Thoracic aorta (tissue), 2 donors: ENCODE measurements at regions not wholly inside any gene's neighbourhood (a gene's known extent, or its start where the extent isn't known, plus 50 kb on each side); places are given as distances from the start of the nearest gene placed in this dataset.

Source experiments
- ATAC-seq: fragments of 150-250 bp; one replicate; pipeline ENCODE4 v1.8.0; 2017; ENCODE audit warnings: low read depth; ENCODE audit not compliant: insufficient number of reproducible peaks, low FRiP score
- DNase-seq: peaks from one replicate; pipeline ENCODE4 v3.0.0-alpha.2; 2020; ENCODE audit warnings: low spot score
- H3K27ac ChIP-seq, 2 donors: fragments of 200-600 bp; sonication (generic); 1 replicate in 1 of 2; 2 replicates in 1 of 2; pipeline ENCODE4 v1.5.1; 2016; ENCODE audit warnings: mild to moderate bottlenecking in 2 of 2, moderate library complexity in 2 of 2
- H3K27me3 ChIP-seq: fragments of 200-600 bp; sonication (generic); replicated peaks from 2 replicates; pipeline ENCODE4 v1.6.0; 2016; ENCODE audit warnings: mild to moderate bottlenecking; ENCODE audit not compliant: insufficient read depth
- H3K36me3 ChIP-seq: fragments of 200-600 bp; sonication (generic); one replicate; pipeline ENCODE4 v1.5.1; 2016
- H3K4me1 ChIP-seq, 2 donors: fragments of 200-600 bp; sonication (generic); 1 replicate in 1 of 2; 2 replicates in 1 of 2; pipeline versions ENCODE4 v1.5.1 to v1.6.0; 2016; ENCODE audit warnings: low read depth in 2 of 2, mild to moderate bottlenecking in 1 of 2; ENCODE audit not compliant: control insufficient read depth in 1 of 2
- H3K4me3 ChIP-seq: fragments of 200-600 bp; sonication (generic); 2 replicates; pipeline ENCODE4 v1.5.1; 2016; ENCODE audit warnings: mild to moderate bottlenecking
- H3K9me3 ChIP-seq: fragments of 200-600 bp; sonication (generic); 2 replicates; pipeline ENCODE4 v1.5.1; 2016
- TF ChIP-seq, protein P1 (sequence below): fragments of 200-600 bp; sonication (generic); IDR thresholded peaks from one replicate; pipeline ENCODE4 v1.5.1; 2019; ENCODE audit warnings: antibody characterized with exemption

DNA sequence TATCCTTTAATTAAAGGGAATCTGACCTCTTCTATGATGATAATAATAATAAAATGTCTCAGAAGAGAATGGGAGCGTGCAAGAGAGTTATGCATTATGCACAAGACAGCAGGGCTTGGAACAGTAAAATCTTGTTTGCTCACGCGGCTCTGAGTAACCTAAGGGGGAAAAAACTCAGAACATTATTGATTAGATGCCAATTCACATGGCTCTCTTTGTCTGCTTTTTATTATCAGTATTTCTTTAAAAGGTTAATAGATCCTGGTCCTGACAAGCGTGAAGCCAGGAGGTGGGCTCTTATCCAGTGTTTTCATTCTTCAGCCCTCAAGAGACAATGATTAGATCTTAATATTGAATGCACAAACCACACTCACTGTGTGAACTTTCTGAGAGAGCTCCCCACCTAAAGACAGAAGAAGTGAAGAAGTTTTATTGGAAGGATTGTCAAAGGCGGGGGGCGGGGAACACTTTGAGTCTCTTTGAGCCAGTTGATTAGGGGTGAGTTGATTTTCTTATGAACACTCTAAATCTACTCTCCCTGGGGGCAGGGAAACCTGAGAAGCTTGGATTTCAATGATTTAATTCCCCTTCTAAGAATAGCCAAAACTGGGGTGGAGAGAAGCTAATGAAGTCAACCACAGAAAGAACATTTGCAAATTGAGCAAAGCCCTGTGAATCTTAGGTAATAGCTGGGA is 127.5 kb upstream of the CTAGE1 start:
- no peak for DNase-seq
- H3K27ac ChIP-seq, result no peak overlapping the region
- H3K36me3 ChIP-seq, result no peaks in the 10 kb centered on the region
- TF ChIP-seq, protein P1, sequence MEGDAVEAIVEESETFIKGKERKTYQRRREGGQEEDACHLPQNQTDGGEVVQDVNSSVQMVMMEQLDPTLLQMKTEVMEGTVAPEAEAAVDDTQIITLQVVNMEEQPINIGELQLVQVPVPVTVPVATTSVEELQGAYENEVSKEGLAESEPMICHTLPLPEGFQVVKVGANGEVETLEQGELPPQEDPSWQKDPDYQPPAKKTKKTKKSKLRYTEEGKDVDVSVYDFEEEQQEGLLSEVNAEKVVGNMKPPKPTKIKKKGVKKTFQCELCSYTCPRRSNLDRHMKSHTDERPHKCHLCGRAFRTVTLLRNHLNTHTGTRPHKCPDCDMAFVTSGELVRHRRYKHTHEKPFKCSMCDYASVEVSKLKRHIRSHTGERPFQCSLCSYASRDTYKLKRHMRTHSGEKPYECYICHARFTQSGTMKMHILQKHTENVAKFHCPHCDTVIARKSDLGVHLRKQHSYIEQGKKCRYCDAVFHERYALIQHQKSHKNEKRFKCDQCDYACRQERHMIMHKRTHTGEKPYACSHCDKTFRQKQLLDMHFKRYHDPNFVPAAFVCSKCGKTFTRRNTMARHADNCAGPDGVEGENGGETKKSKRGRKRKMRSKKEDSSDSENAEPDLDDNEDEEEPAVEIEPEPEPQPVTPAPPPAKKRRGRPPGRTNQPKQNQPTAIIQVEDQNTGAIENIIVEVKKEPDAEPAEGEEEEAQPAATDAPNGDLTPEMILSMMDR, result no peak
- H3K4me3 ChIP-seq, result no peak overlapping the region
- no peaks in the 10 kb centered on the region for H3K9me3 ChIP-seq
- no peak for ATAC-seq
- no peaks in the 10 kb centered on the region for H3K27me3 ChIP-seq
- peaks cover 33 to 66% of the 10 kb centered on the region in 2 donors for H3K4me1 ChIP-seq

DNA sequence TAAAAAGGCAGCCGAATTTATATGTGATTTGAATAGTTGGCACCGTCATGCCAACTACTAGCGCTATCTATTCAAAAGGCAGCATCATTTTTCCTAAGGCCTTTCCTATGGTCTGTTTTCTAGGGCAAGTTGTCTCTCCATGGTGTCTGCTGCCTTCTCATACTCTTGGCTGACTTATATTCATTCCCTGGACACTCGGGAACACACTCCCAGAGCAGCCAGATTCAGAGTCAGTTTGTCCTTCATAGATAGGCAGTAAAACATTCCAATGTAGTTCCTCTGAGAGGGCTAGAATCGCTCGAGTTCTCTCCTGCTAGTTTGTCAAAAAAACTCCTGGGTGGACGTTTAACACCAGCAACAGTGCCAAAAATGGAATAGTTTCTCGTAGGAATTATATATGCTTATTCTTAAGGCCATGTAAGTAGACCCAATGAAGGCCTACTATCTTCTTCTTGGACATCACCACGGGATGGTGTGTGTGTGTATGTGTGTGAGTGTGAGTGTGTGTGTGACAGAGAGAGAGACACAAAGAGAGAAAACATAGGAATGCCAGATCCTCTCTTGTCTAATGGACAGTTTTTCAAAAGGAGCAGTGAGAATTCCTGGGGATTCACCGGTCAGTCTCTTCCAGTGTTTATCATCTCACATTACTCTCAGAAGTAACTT is 129.3 kb upstream of the CTAGE1 start:
- Histone ChIP-seq H3K36me3 (no peaks in the 10 kb centered on the region), H3K4me1 (peaks cover 29 to 72% of the 10 kb centered on the region in 2 donors), H3K4me3 (no peak overlapping the region), H3K27ac (peak overlapping the region; percentile 37 to 56), H3K9me3 (no peaks in the 10 kb centered on the region), H3K27me3 (no peaks in the 10 kb centered on the region)
- no peak for DNase-seq
- no peak for ATAC-seq
- TF ChIP-seq, protein P1, result no peak

DNA sequence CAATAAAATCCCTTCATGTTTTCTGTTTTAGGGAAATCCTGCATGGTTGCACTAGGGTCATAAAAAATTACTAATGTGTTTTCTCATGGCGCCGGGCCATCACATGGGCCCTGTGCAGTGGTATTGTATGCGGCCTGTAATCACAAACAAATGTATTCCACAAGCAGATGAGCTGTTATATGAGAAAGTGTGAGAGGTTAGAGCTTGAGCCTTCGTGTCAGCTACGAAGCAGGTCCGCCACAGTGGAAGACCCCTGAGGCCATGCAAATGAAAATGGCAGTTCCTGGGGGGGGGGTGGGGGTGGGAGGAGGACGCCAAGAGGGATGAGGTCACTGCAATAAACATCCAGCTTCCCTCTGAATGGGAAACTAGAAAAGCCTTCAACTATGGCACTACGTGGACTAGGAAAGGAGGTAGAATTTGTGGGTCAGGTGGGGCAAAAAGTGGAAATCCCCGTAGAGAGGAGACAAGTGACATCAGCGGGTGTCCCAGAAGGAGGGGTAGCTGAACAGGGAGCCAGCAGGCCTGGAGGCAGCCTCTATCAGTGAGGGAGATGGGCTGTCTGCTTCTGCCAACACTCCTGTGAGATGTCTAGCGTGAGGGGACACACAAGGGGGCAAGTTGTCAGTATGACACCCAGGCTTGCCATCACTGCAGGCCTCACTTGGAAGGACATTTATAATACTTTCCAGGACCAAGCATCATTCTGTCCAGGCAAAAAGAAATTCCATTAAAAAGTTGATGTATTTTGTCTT is 130.3 kb upstream of the CTAGE1 start:
- H3K4me3 ChIP-seq, result no peak overlapping the region
- peaks cover 26 to 73% of the 10 kb centered on the region in 2 donors for H3K4me1 ChIP-seq
- ATAC-seq, result no peak
- TF ChIP-seq, protein P1, result no peak
- H3K27me3 ChIP-seq, result no peaks in the 10 kb centered on the region
- H3K27ac ChIP-seq, result no peak overlapping the region
- H3K36me3 ChIP-seq, result no peaks in the 10 kb centered on the region
- no peaks in the 10 kb centered on the region for H3K9me3 ChIP-seq
- no peak for DNase-seq

DNA sequence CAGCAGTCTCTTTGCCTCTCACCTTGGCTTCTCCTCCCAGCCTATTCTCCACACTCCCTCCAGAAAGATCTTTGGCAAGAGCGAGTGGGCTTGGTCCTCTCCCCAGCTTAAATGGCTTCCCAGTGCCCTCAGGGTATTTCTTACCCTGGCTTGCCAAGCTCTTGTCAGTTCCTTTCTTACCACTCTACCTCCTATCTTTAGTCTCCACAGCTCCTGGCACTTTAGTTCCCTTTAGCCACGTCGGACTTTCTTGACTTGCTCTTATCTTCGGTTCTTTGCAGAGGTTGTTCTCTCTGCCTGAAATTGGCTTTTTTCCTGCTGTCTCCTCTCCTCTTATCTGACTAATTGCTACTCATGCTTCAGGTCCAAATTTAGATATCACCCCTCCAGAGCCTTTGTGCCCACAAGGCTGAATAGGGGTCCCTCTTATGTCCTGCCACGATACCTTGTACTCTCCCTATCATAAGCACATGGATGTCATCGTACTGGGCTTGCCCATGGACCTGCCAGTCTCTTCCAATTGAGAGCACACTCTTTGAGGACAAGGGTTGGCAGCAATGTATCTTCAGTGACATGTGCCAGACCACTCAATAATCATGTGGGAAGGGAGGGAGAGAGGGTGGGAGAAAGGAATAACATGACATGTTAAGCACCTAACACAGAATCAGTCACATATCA is 131.7 kb upstream of the CTAGE1 start:
- Histone ChIP-seq H3K9me3 (no peaks in the 10 kb centered on the region), H3K27ac (no peak overlapping the region), H3K4me3 (no peak overlapping the region), H3K36me3 (no peaks in the 10 kb centered on the region), H3K27me3 (no peaks in the 10 kb centered on the region), H3K4me1 (peaks cover 19 to 62% of the 10 kb centered on the region in 2 donors)
- ATAC-seq (no peak), DNase-seq (no peak)
- TF ChIP-seq, protein P1, result no peak
